Urothelium cell line (cell line): ENCODE measurements at regions not wholly inside any gene's neighbourhood (a gene's known extent, or its start where the extent isn't known, plus 50 kb on each side); places are given as distances from the start of the nearest gene placed in this dataset.
A peak's percentile ranks its signal among the peaks of the same experiment; 100 is the strongest.

ENCODE experiments used
- DNase-seq: peaks from one replicate; pipeline ENCODE4 v3.0.0; 2011; ENCODE audit warnings: low spot score, mixed read lengths
- FAIRE-seq: peaks from 2 replicates; lab custom pipeline; 2011; peaks lifted over from hg19 to GRCh38; lab: Jason Lieb, UNC

- FAIRE-seq (no peak), DNase-seq (no peak)
Measured at GRCh38 chr19:30169196-30169900, 202.8 kb upstream of the ZNF536 start.

DNA sequence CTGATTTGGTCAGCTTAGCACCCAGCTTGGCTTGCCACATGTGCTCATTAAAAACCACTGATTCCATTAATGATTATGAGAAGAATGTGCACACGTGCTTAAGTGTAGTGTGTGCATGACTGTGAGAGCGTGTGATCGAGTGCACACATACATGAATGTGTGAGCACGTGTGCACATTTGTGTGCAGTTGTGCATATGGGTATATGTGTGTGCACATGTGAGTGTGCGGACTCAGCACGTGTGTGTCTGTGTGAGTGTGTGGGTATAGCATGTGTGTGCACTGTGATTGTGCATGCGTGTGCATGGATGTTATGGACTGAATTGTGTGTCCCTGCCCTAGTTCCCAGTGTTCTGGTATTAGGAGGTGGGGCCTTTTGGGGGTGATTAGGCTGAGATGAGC lies 202.1 kb upstream of the ZNF536 start:
- DNase-seq (no peak), FAIRE-seq (peak; percentile 95)

GRCh38 chr19:30170495-30171137 lies 201.6 kb upstream of the ZNF536 start:
- FAIRE-seq = peak; percentile 99

GRCh38 chr19:30171138-30171635 lies 201.0 kb upstream of the ZNF536 start:
- FAIRE-seq = no peak

More at GRCh38 chr19:30170495-30171137, 201.6 kb upstream of the ZNF536 start:
- DNase-seq = no peak

DNA sequence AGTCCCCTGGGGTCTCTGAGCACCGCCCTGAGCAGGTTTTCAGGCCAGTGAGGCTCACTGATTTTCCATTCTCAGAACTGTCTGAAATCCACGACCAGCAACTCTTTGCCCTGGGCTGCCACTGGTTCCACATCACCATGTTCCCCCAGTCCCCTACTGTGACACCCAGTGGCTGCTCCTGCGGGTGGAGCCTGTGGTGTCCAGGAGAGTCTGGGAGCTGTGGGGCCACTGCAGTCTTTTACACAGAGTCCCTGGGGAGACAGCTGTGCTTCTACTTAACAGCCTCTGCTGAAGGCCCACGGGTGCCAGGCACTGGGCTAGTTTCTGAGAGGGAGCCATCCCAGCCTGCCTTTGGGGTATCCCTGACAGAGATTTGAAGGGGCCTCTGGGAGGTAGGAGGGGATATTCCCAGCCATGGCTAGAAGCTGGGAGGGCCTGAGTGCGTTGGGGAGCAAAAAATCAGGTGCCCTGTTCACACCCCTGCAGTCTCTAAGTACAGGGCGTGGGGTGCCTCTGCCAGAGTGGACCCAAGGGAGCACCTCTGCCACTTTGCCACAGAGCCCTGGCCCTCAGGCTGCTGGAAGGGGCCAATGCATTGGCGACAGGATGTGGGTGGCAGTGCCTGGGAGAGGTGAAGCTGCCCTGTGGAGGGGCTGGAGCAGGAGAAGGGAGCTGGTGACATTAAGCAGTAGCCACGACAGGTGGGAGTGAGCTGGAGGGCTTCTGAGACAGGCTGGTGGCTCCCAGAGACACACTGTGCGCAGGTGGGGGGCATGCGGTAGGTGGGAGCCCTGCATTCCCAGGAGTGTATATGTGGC lies 200.2 kb upstream of the ZNF536 start:
- DNase-seq (no peak), FAIRE-seq (no peak)

More at GRCh38 chr19:30171138-30171635, 201.0 kb upstream of the ZNF536 start:
- DNase-seq = no peak

GRCh38 chr19:30172613-30173242 lies 199.5 kb upstream of the ZNF536 start:
- no peak for FAIRE-seq
- DNase-seq = no peak

- FAIRE-seq = no peak
- no peak for DNase-seq
Measured at GRCh38 chr19:30173593-30174356, 198.4 kb upstream of the ZNF536 start.

DNA sequence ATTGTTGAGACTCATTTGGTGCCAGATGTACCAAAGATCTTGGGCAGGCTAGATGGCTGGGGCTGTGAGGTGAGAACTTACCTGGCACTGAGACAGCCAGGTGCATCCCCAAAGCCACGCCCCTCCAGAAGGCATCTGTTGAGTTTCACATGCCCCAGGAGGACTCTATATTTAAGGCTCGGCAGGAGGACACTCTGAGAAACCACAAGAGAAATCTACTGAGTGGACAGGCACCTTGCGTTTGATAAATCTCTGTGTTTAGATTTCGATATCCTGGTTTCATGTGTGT lies 197.9 kb upstream of the ZNF536 start:
- FAIRE-seq = no peak
- DNase-seq = no peak

DNA sequence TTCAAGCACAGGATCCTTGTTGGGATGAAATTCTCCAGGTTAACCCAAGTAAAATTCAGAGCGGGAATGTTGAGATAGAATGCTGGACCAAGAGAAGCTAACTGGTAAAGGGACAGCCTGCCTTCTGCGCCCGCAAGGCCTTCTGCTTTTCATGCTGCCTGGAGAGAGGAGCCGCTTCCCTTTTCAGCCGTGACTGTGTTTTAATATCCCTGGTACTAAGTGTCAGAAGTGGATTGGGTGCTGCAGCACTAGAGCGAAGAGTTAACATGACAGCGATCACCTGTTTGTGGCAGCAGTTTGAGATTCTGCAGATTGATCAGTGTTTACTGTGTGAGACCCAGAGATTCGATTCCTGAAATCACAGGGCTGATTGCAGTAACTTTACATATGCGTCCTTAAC lies 197.4 kb upstream of the ZNF536 start:
- DNase-seq = no peak
- FAIRE-seq = no peak

DNA sequence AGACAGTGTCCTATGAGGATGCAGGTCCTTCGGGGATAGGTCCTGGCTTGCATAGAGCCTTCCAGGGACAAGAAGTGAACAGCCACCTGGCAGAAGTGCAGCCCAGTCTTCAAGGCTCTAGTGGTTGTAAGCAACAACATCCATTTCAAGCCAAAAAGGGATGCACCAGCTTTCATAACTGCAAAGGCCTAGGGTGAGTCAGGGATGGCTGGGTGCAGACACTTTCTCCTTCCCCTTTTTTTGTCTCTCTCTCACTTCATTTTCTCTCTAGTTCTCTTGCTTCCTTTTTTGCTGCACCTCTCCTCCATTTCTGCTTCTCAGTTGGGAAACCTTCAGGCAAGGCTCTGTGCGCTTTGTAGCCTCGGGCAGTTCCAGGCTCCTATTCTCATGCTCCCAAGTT lies 196.2 kb upstream of the ZNF536 start:
- no peak for FAIRE-seq
- DNase-seq = no peak

- DNase-seq (no peak), FAIRE-seq (no peak)
Measured at GRCh38 chr19:30178721-30179402, 193.3 kb upstream of the ZNF536 start.

GRCh38 chr19:30180691-30181090 lies 191.5 kb upstream of the ZNF536 start:
- no peak for FAIRE-seq
- DNase-seq = no peak

DNA sequence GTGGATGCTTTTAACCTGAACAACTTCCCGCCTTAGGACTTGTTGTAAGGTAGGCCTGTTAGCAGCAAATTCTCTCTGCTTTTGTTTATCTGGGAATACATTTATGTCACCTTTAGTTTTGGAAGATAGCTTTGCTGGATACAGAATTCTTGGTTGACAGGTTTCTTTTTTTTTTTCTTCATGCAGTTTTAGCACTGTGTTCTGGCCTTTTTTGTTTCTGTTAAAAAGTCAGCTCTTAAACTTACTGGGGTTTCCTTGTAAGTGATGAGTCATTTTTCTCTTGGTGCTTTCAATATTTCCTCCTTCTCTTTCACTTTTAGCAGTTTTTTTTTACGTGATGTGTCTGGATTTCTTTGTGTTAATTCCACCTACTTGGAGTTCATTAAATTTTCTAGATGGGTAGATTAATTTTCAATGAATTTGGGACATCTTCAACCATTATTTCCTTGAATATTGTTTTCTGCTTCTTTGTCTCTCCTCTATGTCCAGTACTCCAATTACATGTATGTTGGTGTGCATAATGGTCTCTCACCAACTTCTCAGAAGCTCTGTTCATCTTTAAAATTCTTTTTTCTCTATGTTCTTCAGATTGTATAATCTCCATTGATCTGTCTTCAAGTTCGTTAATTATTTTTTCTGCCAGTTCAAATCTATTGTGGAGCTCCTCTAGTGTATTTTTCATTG lies 188.2 kb upstream of the ZNF536 start:
- FAIRE-seq (no peak), DNase-seq (no peak)

DNA sequence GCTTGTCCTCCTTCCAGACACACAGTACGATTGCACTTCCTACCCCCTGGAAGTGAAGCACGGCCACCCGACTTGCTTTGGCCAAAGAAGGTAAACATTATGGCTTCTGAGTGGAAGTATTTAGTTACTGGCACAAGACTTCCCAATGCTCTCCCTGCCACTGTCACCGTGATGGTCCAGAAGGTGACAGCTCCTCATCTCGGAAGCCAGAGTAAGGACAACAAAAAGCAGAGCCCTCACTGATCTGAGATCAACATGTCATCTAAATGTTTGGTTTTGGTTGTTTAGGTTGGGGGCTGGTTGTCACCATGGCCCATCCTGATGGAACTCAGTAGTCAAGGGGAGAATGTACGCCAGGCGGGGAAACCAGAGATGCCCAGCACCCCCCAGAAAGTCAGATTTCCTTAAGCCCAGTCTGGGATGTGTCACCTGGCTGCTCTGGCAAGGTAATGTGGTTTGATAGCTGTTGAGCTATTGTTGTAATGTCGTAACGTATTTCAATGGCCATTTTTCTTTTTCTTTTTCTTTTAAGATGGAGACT lies 170.1 kb upstream of the ZNF536 start:
- DNase-seq = no peak
- FAIRE-seq = peak; percentile 87

DNA sequence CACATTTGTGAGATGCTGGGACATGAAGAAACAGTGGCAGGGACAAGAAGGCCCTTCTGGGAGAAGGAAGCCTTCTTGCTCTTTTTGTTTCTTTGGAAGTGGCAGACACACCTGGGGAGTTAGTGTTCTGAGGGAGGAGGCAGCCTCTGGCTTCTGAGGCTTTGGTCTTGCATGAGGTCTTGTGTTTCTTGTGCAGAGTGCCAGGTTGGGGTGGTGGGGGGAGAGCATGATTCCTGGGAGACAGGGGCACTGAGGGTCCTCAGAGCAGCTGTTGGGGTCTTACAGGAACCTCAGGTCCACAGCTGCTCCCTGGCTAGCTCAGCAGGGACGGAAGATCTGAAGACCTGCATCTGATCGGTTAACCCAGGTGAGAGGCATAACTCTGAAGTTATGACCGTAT lies 167.5 kb upstream of the ZNF536 start:
- DNase-seq (no peak), FAIRE-seq (no peak)

- FAIRE-seq (no peak), DNase-seq (no peak)
Measured at GRCh38 chr19:30206187-30206586, 166.0 kb upstream of the ZNF536 start.

GRCh38 chr19:30207357-30207756 lies 164.8 kb upstream of the ZNF536 start:
- DNase-seq (no peak), FAIRE-seq (no peak)

DNA sequence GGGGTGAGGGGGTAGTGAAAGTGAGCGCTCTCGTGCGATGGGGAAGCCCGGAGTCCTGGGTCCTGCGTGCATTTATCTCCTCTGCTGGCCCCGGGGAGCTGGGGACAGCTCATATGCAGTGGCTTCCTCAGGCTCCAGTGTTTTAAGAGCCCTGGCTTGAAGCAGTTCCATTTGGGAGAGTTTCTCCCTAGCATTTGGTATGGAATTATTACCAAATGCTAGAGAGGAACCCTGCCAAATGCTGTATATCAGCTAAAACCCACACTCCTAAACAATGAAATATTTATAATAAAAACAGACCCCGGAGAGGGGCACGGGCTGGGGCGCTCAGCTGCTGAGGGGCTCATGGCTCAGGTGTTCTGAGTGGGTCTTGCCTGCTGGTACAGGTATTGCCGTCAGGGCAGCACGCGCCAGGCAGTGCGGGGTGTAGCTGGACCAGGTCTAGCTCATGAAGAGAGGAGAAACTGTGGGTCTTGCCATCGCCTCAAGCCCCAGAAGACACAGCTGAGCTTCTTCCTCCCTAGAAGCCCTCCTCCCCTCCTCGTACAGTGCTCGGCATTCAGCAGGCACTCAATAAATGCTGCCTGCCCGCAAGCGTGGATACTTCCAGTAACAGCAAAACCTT lies 163.6 kb upstream of the ZNF536 start:
- DNase-seq (no peak), FAIRE-seq (no peak)
